GM18502 (cell line): ENCODE measurements at regions not wholly inside any gene's neighbourhood (a gene's known extent, or its start where the extent isn't known, plus 50 kb on each side); places are given as distances from the start of the nearest gene placed in this dataset.

Source experiments
- ATAC-seq: cut with Tn5 transposase; IDR thresholded peaks from one replicate; pipeline ENCODE4 v1.9.1; 2021; ENCODE audit warnings: mild to moderate bottlenecking; ENCODE audit not compliant: unreplicated experiment, poor library complexity

GRCh38 chr6:14948586-14949245, 297.2 kb upstream of the JARID2 start:
- ATAC-seq: no peak

GRCh38 chr6:14950103-14950969, 295.5 kb upstream of the JARID2 start:
- ATAC-seq: no peak

- no peak for ATAC-seq
Observed at GRCh38 chr6:14950970-14951276, 294.9 kb upstream of the JARID2 start.

GRCh38 chr6:14951704-14952103, 294.2 kb upstream of the JARID2 start:
- no peak for ATAC-seq

- no peak for ATAC-seq
Observed at GRCh38 chr6:14953836-14954235, 292.0 kb upstream of the JARID2 start.

- no peak for ATAC-seq
Observed at GRCh38 chr6:14957355-14958059, 288.4 kb upstream of the JARID2 start.

- no peak for ATAC-seq
Observed at GRCh38 chr6:14959324-14959885, 286.5 kb upstream of the JARID2 start.

GRCh38 chr6:14964556-14965270, 281.2 kb upstream of the JARID2 start:
- ATAC-seq: no peak

GRCh38 chr6:14965424-14966075, 280.3 kb upstream of the JARID2 start:
- no peak for ATAC-seq

GRCh38 chr6:14966096-14966905, 279.6 kb upstream of the JARID2 start:
- ATAC-seq: no peak

GRCh38 chr6:14966906-14967711, 278.8 kb upstream of the JARID2 start:
- ATAC-seq: no peak

- no peak for ATAC-seq
Observed at GRCh38 chr6:14968056-14968637, 277.7 kb upstream of the JARID2 start.

GRCh38 chr6:14969126-14969525, 276.7 kb upstream of the JARID2 start:
- ATAC-seq: no peak

- ATAC-seq: no peak
Observed at GRCh38 chr6:14972379-14973067, 273.3 kb upstream of the JARID2 start.

- ATAC-seq: no peak
Observed at GRCh38 chr6:14974372-14974771, 271.5 kb upstream of the JARID2 start.

GRCh38 chr6:14974792-14975470, 270.9 kb upstream of the JARID2 start:
- no peak for ATAC-seq

GRCh38 chr6:14975471-14975817, 270.4 kb upstream of the JARID2 start:
- ATAC-seq: no peak
